EH (cell line): ENCODE measurements at regions not wholly inside any gene's neighbourhood (a gene's known extent, or its start where the extent isn't known, plus 50 kb on each side); places are given as distances from the start of the nearest gene placed in this dataset.
"Not testable (repeated sequence)": the region's sequence is repeated elsewhere in the genome, so short reads cannot be mapped to it uniquely, and the experiment has no call there.

ENCODE experiments used
- DNase-seq: peaks from one replicate; pipeline ENCODE4 v3.0.0-alpha.2; 2015; ENCODE audit warnings: low read depth

GRCh38 chr4:12933760-12934221 is 550.3 kb downstream of the RAB28 start:
- DNase-seq = no peak

DNA sequence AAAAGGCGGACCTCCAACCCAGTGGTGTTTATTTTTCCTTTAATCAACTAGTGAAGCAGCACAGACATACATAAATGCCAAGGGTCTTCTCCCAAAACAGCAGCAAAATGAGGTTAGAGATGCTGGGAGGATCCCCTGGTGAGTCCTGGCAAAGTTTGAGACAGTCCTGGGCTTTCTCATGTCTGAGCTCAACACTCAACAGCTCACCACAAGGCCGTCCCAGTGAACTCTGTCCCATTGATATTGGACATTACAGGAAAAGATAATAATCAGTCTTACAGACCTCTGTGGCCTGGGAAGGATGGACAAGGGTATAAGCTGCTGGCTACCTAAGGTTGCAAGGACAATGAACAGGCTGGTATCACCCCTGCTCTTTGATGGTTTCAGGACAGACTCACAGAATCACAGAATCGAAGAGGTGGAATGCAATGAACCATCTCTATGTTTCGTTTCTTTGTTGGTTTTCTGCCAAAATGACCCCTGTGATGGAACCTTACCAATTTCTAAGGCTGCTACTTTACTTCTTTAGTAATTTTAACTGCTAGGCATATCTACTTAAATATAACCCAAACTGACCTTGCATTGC is 551.8 kb downstream of the RAB28 start:
- no peak for DNase-seq

DNA sequence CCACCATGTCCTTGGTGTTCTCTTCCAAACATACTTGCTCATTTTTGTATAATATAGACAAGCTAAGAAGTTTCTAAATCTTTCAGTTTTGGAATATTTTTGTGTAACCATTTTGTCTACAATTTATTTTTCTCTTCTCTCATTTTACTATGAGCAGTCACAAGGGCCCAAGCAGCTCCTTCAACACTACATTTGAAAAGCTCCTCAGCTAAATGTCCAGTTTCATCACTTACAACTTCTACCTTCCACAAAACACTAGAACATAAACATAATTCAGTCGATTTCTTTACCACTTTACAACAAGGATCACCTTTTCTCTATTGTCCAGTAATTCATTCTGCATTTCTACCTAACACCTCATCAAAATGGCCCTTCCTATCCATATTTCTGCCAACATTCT is 554.4 kb downstream of the RAB28 start:
- no peak for DNase-seq

DNA sequence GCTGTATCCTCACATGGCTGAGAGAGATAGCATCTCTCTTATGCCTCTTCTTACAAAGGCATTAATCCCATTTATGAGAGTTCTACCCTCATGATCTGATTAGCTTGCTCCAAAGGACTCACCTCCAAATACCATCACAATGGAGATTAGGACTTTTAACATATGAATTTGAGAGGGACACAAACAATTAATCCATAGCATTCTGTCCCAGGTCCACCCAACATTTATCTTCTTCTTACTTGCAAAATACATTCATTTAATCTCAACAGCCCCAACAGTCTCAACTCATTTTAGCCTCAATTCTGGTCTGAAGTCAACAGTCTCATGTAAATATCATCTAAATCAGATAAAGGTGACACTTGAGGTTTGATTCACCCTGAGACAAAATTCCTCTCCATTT is 555.4 kb downstream of the RAB28 start:
- no peak for DNase-seq

GRCh38 chr4:12926189-12927066 is 557.7 kb downstream of the RAB28 start:
- no peak for DNase-seq

- DNase-seq = no peak
These were observed 559.3 kb downstream of the RAB28 start for GRCh38 chr4:12924728-12925320.

GRCh38 chr4:12924253-12924652 is 559.9 kb downstream of the RAB28 start:
- no peak for DNase-seq

DNA sequence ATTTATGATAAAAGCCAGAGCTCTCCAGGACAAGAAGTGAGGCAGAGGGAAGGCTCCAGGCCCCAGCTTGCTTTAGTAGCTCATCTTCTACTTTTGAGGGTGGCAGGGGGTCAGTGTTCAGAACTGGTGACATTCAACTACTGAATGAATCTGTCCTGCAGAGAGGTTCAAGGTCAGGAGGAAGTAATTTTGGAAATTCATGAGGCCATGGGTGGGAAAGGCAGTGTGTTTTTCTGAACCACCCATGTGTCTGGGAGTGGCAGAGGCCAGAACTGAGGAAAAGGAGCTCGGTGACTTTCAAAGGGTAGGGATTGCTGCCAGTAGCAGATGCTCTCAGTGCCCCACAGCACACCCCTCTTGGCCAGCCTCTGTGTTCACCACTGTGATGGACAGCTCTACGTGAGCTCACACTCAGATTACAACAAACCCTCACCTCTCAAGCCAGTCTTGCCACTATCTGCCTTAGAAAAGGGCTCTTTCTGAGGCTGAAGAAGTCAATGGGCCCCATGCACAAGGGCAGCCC is 571.2 kb downstream of the RAB28 start:
- no peak for DNase-seq

GRCh38 chr4:12911750-12912358 is 572.3 kb downstream of the RAB28 start:
- DNase-seq = no peak

DNA sequence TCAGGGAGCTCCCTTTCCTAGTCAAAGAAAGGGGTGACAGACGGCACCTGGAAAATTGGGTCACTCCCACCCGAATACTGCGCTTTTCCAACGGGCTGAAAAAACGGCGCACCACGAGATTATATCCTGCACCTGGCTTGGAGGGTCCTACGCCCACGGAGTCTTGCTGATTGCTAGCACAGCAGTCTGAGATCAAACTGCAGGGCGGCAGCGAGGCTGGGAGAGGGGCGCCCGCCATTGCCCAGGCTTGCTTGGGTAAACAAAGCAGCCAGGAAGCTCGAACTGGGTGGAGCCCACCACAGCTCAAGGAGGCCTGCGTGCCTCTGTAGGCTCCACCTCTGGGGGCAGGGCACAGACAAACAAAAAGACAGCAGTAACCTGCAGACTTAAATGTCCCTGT is 580.5 kb downstream of the RAB28 start:
- DNase-seq = not testable (repeated sequence)

DNA sequence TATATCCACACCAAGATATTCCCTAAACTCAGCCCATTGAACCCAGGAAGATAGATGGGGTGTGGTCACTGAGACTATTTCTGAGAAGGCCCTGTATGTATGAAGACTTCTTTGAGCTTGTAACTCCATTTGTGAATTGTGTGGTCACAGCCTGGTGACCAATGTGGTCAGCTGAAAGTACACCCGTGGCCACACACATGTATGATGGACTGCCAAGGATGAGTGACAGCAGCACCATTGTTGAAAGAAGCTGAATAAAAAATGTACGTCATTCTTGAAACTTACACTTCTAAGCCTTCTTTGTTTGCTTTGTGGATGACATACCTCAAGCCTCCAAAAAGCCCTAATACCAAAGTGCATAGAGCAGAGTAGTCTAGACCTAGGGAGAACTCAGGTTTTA is 581.4 kb downstream of the RAB28 start:
- no peak for DNase-seq

DNA sequence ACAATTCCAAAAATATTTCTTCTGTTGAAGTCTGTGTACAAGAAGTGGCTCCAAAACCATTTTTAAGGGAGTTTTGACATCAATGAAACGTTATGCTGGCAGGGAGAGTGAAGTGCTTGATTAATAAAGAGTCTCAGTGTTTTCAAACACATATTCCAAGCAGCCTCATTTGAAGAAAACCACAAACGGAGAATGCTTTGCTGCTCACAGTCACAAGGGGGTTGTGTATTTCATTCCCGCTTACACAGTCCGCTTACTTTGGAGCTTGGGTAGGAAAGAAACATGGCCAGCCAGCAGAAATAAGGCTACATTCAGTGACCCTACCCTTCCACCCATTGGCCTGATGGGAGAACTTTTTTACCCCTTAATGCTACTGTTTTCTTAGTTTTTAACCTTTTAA is 586.2 kb downstream of the RAB28 start:
- no peak for DNase-seq

DNA sequence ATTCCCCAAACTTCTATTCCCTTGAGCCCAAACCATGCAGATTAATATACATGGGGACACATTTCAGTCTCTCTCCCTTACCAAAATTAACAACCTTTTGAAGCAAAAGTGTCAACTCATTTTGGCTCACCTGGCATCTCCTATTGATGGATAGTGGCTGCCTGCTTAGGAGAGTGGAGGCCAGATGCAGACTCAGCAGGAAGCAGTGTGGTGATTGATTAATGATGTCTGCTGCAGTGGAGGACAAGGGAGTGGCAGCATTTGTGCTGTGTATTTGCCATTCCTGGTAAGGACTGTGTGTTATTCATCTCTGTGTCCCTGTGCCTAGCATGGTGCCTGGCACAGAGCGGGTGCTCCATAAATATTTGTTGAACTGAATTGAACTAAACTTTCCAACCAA is 590.1 kb downstream of the RAB28 start:
- DNase-seq = no peak

DNA sequence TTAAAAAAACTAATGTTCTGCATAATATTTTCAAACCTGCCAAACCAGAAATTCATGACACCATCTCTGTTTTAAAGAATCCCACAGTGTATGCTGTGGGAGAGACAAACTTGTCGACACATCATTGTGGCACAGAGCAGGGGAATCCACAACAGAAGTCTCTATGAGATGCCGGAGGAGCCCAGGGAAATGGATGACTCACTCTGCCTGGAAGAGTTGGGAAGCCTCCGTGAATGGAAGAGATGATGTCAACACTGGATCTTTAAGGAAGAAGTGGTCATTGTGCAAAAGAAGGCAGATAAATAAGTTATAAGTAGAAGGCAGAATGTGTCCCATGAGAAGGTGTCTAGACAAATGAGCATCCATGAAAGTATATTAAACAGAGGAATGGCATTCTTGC is 595.1 kb downstream of the RAB28 start:
- no peak for DNase-seq

DNA sequence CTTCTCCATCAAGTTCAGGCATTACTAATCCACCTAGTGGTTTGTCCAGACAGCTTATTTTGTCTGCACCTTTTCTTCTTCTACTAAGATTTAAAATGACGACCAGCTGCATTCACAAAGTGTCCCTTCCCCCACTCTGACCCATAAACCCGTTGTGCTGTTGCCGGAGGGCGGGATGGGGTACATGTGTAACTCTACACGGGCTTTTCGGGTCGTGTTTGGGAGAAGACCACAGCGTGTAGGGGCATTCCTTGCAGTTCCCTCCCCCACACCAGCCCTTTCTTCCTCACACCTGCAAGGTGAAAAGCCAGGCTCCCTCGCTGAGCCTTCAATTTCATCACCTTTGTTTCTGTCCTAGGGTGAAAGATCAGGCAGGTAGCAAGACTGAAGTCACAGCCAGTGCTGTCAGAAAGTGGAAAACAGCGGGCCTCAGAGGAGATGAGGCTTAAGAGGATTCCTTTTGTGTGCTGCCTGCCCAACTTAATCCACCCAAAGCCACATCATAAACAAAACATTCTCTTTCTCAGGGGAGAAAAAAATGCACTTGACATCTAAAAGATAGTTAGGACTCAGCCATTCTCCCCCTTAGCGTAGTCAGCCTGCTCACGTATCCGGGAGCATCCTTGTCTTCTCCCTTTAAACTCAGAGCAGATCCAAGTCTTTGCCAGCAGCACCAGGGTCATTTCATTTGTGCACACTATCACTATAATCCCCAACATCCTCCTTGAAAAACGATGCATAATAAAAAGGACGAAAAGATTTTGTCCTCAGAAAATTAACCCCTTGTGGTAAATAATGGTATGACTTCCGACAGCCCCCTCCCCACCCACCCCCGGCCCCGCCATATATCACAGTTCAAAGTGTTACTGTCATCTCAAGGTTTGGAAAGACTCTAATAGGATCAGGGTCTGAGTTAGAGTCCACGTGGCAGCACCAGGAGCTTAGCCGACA is 599.0 kb downstream of the RAB28 start:
- DNase-seq = no peak

DNA sequence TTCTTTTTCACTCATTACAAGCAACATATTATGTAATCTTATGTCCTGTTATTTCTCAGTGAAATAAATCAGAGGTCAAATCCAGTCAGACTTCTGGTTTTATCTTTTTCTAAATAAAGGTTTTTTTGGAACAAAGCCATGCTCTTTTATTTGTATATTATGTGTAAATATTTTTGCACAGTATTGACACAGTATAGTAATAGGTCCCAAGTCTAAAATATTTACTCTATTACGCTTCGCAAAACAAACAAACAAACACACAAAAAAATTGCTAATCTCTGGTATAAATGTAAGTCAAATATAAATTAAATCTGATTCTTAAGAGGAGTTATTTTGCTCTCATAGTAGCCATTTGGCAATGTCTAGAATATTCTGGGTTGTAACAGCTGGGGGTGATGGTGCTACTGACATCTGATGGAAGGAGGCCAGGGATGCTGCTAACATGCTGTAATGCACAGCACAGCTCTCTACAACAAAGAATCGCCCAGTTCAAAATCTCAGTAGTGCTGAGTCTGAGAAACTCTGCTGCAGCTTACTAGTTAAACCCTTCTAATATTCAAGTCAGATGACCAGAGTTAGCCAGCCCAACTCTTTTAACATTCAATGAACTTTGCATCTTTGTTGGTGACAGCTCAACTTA is 602.1 kb downstream of the RAB28 start:
- DNase-seq = no peak

DNA sequence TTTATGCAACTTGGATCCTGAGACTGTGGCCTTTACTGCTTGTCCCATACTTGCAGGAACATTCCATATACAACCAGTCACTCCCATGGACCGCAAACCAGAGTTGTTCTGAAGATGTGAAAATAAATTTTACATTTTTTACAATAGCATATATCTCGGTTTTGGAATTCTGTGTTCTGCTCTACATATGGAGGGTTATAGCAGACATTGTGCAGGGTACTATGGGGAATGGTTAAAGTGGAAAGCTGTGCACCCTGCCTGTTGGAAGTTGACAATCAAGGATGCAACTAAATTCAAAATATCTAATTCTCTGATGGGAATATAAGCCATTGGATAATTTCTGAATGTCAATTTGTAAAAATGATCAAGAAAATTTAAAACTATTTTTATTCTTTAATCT is 603.3 kb downstream of the RAB28 start:
- DNase-seq = no peak

- DNase-seq = no peak
These were observed 604.6 kb downstream of the RAB28 start for GRCh38 chr4:12879496-12879895.

- DNase-seq = no peak
These were observed 608.4 kb downstream of the RAB28 start for GRCh38 chr4:12875640-12876243.

DNA sequence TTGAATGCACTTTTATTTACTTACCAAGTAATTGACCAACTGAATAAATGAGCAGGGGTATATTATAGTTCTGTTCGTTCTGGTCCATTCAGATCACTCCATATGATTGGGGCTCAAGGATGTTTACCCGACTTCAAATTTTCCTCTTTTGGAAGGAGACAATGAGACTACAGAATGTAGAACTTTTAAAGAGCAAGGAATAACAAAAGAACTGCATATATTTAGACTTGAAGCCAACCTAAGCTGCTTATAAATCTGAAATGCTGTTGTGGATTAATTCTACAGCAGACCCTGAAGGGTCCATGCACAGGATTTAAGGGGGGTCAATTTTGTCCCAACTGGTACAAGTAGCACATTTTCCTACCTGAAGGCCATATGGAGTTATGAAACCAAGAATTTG is 610.8 kb downstream of the RAB28 start:
- no peak for DNase-seq

DNA sequence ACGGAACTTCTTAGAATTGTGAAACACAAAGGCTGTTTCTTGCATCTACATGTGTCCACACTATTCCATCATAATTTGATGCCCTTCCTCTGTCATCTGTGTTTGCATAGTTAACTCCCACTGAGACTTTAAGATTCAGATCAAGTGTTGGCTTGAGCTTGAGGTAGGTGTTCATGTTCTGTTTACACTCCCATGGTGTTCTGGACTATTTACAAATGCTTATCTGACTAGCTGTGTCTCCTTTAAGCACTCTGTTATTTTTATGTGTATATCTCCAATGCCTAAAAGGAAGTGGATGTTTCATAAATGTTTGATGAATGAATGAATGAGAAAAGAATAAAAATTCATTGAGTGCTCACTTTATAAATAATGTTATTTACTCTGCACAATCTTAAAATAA is 622.7 kb downstream of the RAB28 start:
- no peak for DNase-seq
